ENCODE measurements at regions not wholly inside any gene's neighbourhood (a gene's known extent, or its start where the extent isn't known, plus 50 kb on each side); places are given as distances from the start of the nearest gene placed in this dataset.

DNA sequence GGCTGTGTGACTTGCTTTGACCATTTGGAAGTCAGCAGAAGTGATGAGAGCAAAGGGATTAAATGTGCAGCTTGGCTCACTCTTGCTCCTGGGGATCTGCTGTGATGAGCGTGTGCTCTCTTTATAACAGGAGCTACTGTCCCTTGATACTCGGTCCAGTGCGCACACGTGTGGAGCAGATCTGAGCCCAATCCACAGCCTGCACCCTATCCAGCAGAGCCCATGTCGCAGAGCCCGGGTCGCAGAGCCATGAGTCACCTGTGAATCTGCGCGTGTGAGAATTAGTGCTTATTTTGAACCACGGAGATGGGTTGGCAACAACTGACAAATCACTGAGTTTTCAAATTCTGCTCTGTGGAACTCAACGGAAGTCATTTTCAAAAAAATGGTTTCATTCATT lies 291.0 kb upstream of the SULF2 start:
- no peak for TF ChIP-seq ZNF274 (IDR thresholded peaks at IDR 0.05; ENCODE audit: low read depth, low read length)
- no peak for TF ChIP-seq YY1 (IDR thresholded peaks at IDR 0.05; ENCODE audit: insufficient read depth, insufficient read length)
